HL-60 (cell line): ENCODE measurements at regions not wholly inside any gene's neighbourhood (a gene's known extent, or its start where the extent isn't known, plus 50 kb on each side); places are given as distances from the start of the nearest gene placed in this dataset.

ENCODE experiments used
- DNase-seq, 2 experiments: peaks; one replicate each; pipeline ENCODE4 v3.0.0-alpha.2; 2010 to 2020; ENCODE audit warnings: low read depth in 1 of 2, low spot score in 1 of 2
- H3K27ac ChIP-seq: fragments of 250-450 bp; sonication (Bioruptor Pico); replicated peaks from 2 replicates; pipeline ENCODE4 v1.5.1; 2020; ENCODE audit warnings: mild to moderate bottlenecking, moderate library complexity
- H3K27me3 ChIP-seq: fragments of 250-450 bp; sonication (Bioruptor Pico); 2 replicates; pipeline ENCODE4 v1.5.1; 2021; ENCODE audit warnings: mild to moderate bottlenecking, moderate library complexity; ENCODE audit not compliant: insufficient read depth, poor library complexity, severe bottlenecking
- H3K4me3 ChIP-seq: replicated peaks from 2 replicates; pipeline ENCODE4 v1.5.1; 2011; ENCODE audit warnings: mild to moderate bottlenecking, control low read depth, low read length; ENCODE audit not compliant: insufficient read depth
- CTCF ChIP-seq: IDR thresholded peaks from one replicate; pipeline ENCODE4 v1.5.1; 2011; ENCODE audit warnings: low read length, control low read depth, inconsistent platforms; ENCODE audit not compliant: insufficient read depth
- GABPA ChIP-seq: IDR thresholded peaks from 2 replicates; pipeline ENCODE4 v1.6.1; 2012; ENCODE audit warnings: low read depth
- POLR2AphosphoS5 ChIP-seq: IDR thresholded peaks from 2 replicates; pipeline ENCODE4 v1.6.1; 2012; ENCODE audit warnings: low read depth
- REST ChIP-seq: IDR thresholded peaks from 2 replicates; pipeline ENCODE4 v1.6.1; 2012; ENCODE audit warnings: low read depth; ENCODE audit not compliant: insufficient replicate concordance
- SPI1 ChIP-seq: IDR thresholded peaks from 2 replicates; pipeline ENCODE4 v1.6.1; 2012; ENCODE audit warnings: low read depth, mild to moderate bottlenecking, borderline replicate concordance

GRCh38 chr6:141482796-141483597, 649.7 kb upstream of the GJE1 start:
- Histone ChIP-seq H3K27ac (peak overlapping the region; percentile 78), H3K4me3 (peak overlapping the region; percentile 25), H3K27me3 (no peaks in the 10 kb centered on the region)
- TF ChIP-seq CTCF (no peak), REST (no peak), POLR2AphosphoS5 (no peak), GABPA (no peak), SPI1 (no peak)
- no peak for DNase-seq

GRCh38 chr6:141475259-141475658, 657.5 kb upstream of the GJE1 start:
- no peak for DNase-seq
- TF ChIP-seq GABPA (no peak), POLR2AphosphoS5 (no peak), REST (no peak), SPI1 (no peak), CTCF (no peak)
- Histone ChIP-seq H3K4me3 (no peak overlapping the region), H3K27me3 (no peaks in the 10 kb centered on the region), H3K27ac (no peak overlapping the region)

GRCh38 chr6:141472162-141472928, 660.4 kb upstream of the GJE1 start:
- DNase-seq, result no peak
- H3K27me3 ChIP-seq, result no peaks in the 10 kb centered on the region
- H3K4me3 ChIP-seq, result no peak overlapping the region
- TF ChIP-seq POLR2AphosphoS5, result no peak
- H3K27ac ChIP-seq, result no peak overlapping the region

- Histone ChIP-seq H3K27ac (no peak overlapping the region), H3K4me3 (no peak overlapping the region), H3K27me3 (no peaks in the 10 kb centered on the region)
- TF ChIP-seq GABPA (no peak), POLR2AphosphoS5 (no peak), SPI1 (no peak), CTCF (no peak), REST (no peak)
- no peak for DNase-seq
Observed at GRCh38 chr6:141470810-141471209, 661.9 kb upstream of the GJE1 start.
